Memory B cell (primary cell): ENCODE measurements at regions not wholly inside any gene's neighbourhood (a gene's known extent, or its start where the extent isn't known, plus 50 kb on each side); places are given as distances from the start of the nearest gene placed in this dataset.

Source experiments
- ATAC-seq: fragments of 150-1000 bp; cut with Tn5 transposase; 2 replicates; pipeline ENCODE4 v1.10.0; 2021; ENCODE audit warnings: low read depth, mild to moderate bottlenecking, moderate library complexity
- DNase-seq, 2 donors: peaks; one replicate each; pipeline ENCODE4 v3.0.0; 2022; ENCODE audit warnings: low spot score in 2 of 2
- H3K27ac Mint-ChIP-seq: one replicate; pipeline ENCODE4 v1.8.0; 2022; ENCODE audit warnings: mild to moderate bottlenecking, moderate library complexity, mixed read lengths
- H3K27me3 Mint-ChIP-seq: one replicate; pipeline ENCODE4 v1.8.0; 2022; ENCODE audit warnings: mixed read lengths
- H3K36me3 Mint-ChIP-seq: one replicate; pipeline ENCODE4 v1.8.0; 2022; ENCODE audit warnings: mild to moderate bottlenecking, mixed read lengths
- H3K4me1 Mint-ChIP-seq: one replicate; pipeline ENCODE4 v1.8.0; 2022; ENCODE audit warnings: mixed read lengths
- H3K4me3 Mint-ChIP-seq: one replicate; pipeline ENCODE4 v1.8.0; 2022; ENCODE audit warnings: mild to moderate bottlenecking, moderate library complexity, mixed read lengths
- H3K9me3 Mint-ChIP-seq: one replicate; pipeline ENCODE4 v1.8.0; 2022; ENCODE audit warnings: mixed read lengths

DNA sequence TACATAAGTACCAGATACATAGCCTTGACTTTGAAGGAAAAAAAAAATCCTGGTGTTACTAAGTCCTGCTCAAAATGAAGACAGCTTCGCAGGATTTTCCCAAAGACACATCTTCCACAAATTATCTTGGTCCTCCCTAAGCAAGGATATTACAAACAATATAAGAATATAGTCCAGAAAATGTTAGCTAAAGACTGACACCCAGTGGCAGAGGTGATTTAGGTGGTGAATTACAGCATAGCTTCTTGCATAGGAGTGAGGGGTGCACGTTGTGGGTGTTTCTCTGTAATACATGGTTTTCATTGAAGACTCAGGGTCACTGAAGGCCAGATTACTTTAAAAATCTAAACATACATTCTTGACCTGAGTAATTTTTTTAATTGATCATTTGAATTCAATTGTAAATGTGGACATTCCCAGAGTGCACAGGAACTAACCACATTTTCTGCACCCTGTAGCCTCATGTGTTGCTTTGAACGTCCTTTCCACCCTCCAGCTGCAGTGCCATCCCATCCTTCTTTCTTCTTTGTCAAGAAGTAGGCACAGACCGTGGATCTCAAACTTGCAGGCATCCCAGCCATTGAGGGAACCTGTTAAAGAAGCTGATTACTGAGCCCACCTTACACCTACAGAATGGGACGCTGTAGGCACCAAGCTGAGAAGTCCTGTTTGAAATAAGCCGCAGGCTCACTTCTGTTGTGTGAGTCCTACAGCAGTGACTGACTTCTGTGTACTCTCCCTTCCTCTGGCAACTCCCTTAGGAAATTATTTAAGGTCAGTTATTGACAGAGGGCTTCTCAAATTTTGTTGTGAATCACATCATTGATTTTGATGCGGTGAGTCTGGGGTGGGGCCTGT is 102.6 kb downstream of the PERP start:
- H3K9me3 Mint-ChIP-seq: no peaks in the 10 kb centered on the region
- H3K27ac Mint-ChIP-seq: no peak overlapping the region
- no peaks in the 10 kb centered on the region for H3K36me3 Mint-ChIP-seq
- ATAC-seq (peak; percentile 43), DNase-seq (peak in 1 of 2 donors; percentile 11)
- H3K27me3 Mint-ChIP-seq: peaks cover 2% of the 10 kb centered on the region
- H3K4me3 Mint-ChIP-seq: no peak overlapping the region
- no peaks in the 10 kb centered on the region for H3K4me1 Mint-ChIP-seq

DNA sequence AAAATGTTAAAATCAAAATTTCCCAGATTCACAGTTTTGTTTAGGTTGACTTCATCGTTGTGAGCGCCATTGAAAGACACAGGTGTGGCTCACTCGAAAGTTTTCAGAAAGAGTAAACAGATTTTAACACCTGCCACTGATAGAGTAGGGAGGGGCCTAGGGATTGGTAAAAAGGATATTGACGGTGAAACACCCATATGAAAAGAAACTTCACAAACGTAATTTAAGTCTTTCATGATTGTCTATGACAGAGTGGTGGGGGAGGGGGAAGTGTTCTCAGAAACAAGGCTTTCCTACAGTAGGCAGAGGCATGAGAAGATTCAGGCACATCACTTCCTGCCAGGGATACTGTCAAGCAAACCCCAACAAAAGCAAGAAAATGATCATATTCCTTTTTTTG is 101.4 kb downstream of the PERP start:
- Mint-ChIP-seq H3K9me3 (no peaks in the 10 kb centered on the region), H3K27ac (no peak overlapping the region), H3K36me3 (no peaks in the 10 kb centered on the region), H3K27me3 (peaks cover 2% of the 10 kb centered on the region), H3K4me1 (no peaks in the 10 kb centered on the region), H3K4me3 (no peak overlapping the region)
- ATAC-seq (no peak), DNase-seq (no peak)

DNA sequence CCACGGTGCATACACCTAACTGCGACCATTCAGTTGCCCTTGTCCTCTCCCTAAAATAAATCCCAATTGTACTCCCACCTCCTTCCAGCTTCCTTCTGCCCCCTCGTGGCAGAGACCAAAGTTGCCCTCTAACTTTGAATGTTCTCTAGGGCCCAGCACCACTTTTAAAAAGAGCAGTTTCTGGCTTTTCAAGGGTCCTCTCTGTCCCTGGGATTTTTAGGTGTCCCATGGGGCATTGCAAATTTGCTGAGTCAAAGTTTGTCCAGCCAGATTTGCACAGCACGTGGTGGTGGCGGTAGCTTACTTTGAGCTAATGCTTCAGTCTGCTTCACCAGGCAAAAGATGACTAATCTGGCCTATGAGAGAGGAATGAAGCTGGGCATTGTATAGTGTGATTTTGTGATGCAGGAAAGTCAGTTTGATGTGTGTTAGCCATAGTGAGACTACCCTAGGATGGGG is 100.2 kb downstream of the PERP start:
- Mint-ChIP-seq H3K4me3 (no peak overlapping the region), H3K27me3 (peaks cover 2% of the 10 kb centered on the region), H3K27ac (no peak overlapping the region), H3K9me3 (no peaks in the 10 kb centered on the region), H3K36me3 (no peaks in the 10 kb centered on the region), H3K4me1 (no peaks in the 10 kb centered on the region)
- no peak for ATAC-seq
- DNase-seq: no peak

DNA sequence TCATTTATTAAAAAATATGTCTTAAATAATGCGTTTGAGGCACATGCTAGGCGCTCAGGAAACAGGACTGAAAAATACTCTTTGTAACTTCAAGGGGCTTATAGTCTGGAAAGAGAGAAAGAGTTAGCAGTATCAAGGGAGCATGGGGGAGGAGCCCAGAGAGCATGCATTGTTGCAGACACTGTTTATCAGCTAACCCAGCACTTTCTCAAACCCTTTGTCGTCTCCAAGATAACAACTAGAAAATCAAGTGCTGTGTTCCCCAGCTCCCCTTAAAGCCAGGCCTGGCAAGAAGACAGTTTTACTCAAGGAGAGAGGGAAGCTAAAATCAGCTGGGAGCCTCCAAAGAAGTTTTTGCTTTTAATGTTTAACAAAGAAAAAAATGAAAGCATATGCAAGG is 98.4 kb downstream of the PERP start:
- no peak overlapping the region for H3K4me3 Mint-ChIP-seq
- no peak overlapping the region for H3K27ac Mint-ChIP-seq
- peaks cover 2% of the 10 kb centered on the region for H3K27me3 Mint-ChIP-seq
- no peaks in the 10 kb centered on the region for H3K4me1 Mint-ChIP-seq
- DNase-seq (no peak), ATAC-seq (no peak)
- no peaks in the 10 kb centered on the region for H3K36me3 Mint-ChIP-seq
- no peaks in the 10 kb centered on the region for H3K9me3 Mint-ChIP-seq

DNA sequence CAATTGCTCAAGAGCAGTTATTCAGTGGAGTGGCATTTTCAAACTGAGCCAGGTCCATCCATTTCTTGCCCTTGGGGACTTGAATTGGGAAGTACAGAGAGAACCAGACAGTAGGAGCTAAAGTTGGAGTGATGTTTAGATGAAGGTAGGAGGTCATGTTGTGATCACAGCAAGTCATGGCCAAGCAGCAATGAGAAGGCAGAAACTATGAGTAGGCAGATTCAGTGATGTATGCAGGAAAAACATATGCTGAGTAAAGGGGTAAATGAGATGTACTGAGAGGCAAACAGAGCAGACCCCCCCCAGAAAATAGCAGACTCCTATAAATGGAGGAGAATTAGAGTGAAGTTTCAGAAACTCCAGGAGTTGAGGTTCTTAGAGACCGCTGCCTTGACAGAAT is 95.8 kb downstream of the PERP start:
- Mint-ChIP-seq H3K4me3 (no peak overlapping the region), H3K9me3 (no peaks in the 10 kb centered on the region), H3K36me3 (no peaks in the 10 kb centered on the region), H3K27me3 (peaks cover 2% of the 10 kb centered on the region), H3K4me1 (no peaks in the 10 kb centered on the region), H3K27ac (no peak overlapping the region)
- ATAC-seq (no peak), DNase-seq (no peak)

DNA sequence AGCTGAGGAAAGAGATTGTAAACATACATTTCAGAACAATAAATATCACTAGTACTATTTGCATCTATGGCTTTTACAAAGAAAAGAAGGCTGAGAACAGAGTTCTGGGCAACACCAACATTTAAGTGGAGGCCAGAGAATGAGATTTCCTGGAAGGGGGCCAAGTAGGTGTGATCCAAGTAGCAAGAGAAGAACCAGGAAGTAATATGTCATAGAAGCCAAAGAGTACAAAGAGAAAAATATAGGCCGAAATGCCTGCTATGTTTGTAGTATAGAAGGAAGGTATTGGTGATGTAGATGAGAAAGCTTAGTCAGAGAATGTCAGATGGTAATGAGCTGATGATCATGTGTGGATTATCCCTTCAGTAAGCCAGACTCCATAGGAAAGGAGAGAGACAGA is 94.5 kb downstream of the PERP start:
- H3K36me3 Mint-ChIP-seq: no peaks in the 10 kb centered on the region
- DNase-seq (no peak), ATAC-seq (no peak)
- H3K4me3 Mint-ChIP-seq: no peak overlapping the region
- no peak overlapping the region for H3K27ac Mint-ChIP-seq
- no peaks in the 10 kb centered on the region for H3K9me3 Mint-ChIP-seq
- H3K27me3 Mint-ChIP-seq: peaks cover 6% of the 10 kb centered on the region
- H3K4me1 Mint-ChIP-seq: no peaks in the 10 kb centered on the region

DNA sequence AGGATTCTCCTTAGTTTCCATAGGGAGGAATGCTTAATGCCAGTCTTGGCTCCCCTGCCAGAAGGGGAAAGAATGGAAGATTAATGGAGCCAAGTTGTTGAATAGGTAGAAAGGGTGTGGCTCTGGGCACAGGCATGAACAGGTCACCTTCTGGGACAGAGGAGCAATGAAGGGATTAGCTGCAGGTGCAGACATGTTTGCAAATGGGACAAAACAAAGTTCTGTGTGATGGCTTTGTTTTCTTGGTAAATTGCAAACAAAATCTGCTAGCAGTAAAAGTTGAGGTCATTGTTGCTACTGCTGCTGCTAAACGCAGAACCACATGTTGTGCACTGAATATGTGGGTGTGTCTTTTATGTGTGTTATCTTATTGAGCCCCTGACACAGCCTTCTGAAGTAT is 93.3 kb downstream of the PERP start:
- Mint-ChIP-seq H3K9me3 (no peaks in the 10 kb centered on the region), H3K4me1 (no peaks in the 10 kb centered on the region), H3K4me3 (no peak overlapping the region), H3K27ac (no peak overlapping the region), H3K36me3 (no peaks in the 10 kb centered on the region), H3K27me3 (peaks cover 10% of the 10 kb centered on the region)
- no peak for ATAC-seq
- DNase-seq: no peak

DNA sequence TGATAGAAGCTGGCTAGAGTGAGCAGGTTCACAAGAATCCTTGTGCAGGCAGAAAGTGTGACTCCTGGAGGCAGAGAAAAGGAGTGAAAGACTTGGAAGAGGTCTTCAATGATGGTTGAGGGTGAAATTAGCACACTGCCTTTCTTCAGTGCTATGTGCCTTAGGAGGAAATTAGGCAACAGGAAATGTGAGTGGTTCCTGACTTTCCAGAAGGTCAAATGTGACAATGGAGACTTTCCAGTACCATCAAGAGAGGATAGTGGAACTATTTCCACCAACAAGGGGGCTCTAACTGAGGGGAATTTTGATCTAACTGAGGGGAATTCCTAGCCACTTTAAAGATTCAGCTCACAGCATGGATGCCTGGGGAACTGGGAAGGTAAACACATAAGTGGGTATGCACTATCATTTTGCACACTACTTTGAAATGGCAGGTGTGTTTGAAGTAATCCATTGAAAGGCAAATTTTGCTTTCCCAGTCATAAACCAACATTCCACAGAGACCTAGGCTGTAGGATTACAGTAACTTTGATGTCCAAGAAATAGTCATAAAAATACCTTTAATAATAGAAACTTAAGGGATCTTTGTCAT is 90.0 kb downstream of the PERP start:
- DNase-seq (no peak), ATAC-seq (no peak)
- no peak overlapping the region for H3K27ac Mint-ChIP-seq
- no peaks in the 10 kb centered on the region for H3K9me3 Mint-ChIP-seq
- H3K4me3 Mint-ChIP-seq: no peak overlapping the region
- peaks cover 10% of the 10 kb centered on the region for H3K27me3 Mint-ChIP-seq
- H3K4me1 Mint-ChIP-seq: no peaks in the 10 kb centered on the region
- peaks cover 2% of the 10 kb centered on the region for H3K36me3 Mint-ChIP-seq

DNA sequence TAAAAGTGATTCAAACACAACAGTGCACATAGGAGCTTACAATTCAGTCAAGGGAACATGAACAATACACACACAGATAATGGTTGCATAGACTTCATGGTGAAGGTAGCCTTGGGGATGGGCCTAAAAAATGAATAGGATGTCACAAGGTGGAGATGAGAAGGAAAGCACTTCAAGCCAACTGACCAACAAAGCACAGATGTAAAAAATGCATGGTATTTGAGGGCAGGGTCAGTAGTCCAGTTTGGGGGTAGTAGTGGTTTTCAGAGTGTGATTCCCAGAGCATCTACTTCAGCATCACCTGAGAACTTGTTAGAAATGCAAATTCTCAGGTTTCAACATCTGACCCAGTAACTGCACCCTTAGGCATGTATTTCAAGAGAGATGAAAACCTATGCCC is 88.9 kb downstream of the PERP start:
- no peaks in the 10 kb centered on the region for H3K9me3 Mint-ChIP-seq
- H3K4me1 Mint-ChIP-seq: no peaks in the 10 kb centered on the region
- peaks cover 10% of the 10 kb centered on the region for H3K27me3 Mint-ChIP-seq
- no peak for DNase-seq
- H3K36me3 Mint-ChIP-seq: peaks cover 2% of the 10 kb centered on the region
- ATAC-seq: no peak
- no peak overlapping the region for H3K4me3 Mint-ChIP-seq
- no peak overlapping the region for H3K27ac Mint-ChIP-seq

DNA sequence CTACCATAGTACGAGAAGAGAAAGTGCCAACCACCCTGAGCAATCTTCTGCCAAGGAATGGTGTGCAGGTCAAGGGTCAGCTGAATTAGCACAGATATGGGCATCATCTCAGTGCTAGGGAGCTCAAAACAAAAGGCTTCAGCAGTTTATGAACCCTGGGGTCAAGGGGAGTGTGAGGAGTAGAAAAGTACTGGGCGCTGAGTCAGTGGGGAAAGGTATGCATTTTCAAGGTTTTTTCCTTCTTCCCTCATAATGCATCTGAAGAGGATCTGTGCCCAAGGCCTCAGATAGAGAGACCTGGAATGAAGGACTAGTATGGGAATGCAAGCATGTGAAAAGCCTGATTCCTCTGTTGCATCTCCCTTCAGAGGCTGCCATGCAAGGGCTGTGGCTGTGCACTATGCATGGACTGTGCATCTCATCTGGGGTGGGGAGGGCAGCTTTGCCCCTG is 81.7 kb downstream of the PERP start:
- ATAC-seq (no peak), DNase-seq (no peak)
- H3K27me3 Mint-ChIP-seq: peaks cover 7% of the 10 kb centered on the region
- no peaks in the 10 kb centered on the region for H3K36me3 Mint-ChIP-seq
- no peak overlapping the region for H3K4me3 Mint-ChIP-seq
- H3K9me3 Mint-ChIP-seq: no peaks in the 10 kb centered on the region
- no peaks in the 10 kb centered on the region for H3K4me1 Mint-ChIP-seq
- H3K27ac Mint-ChIP-seq: no peak overlapping the region

DNA sequence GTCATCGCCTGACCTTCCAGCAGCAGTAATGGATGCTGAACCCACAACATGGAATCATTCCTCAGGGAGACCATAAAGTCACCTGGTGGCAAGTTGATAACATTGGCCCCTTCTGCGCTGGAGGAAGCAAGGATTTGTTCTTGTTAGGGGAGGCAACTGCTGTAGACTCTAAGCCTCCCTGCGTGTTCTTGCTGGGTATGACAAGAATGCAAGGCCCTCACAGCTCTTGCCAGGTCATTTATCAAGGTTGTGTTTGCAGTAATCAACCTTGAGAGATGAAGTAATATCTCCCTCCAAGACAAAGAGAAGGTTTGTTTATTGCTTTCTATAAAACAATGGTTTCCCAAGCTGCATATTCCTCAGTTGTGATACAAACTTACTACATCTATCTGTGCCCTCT is 80.9 kb downstream of the PERP start:
- no peak overlapping the region for H3K4me3 Mint-ChIP-seq
- no peaks in the 10 kb centered on the region for H3K36me3 Mint-ChIP-seq
- H3K9me3 Mint-ChIP-seq: no peaks in the 10 kb centered on the region
- peaks cover 7% of the 10 kb centered on the region for H3K27me3 Mint-ChIP-seq
- DNase-seq: no peak
- ATAC-seq: no peak
- no peaks in the 10 kb centered on the region for H3K4me1 Mint-ChIP-seq
- no peak overlapping the region for H3K27ac Mint-ChIP-seq

DNA sequence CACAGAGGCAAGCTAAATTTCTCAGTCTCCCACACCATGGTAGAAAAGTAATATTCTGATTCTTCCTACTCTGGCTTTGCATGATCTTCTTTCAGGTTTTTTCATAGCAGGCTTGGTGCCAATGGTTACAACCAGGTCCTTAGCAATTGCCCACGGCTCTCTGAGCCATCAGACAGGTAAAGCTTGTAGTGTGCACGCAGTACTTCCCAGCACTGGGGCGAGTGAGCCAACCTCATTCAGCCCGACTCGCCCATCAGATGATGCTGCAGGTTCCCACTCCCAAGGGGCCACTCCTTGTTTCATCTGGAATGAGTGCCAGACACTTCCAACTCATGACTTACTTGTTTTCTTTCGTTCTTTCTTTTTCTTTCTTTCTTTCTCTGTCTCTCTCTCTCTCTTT is 78.3 kb downstream of the PERP start:
- Mint-ChIP-seq H3K4me3 (no peak overlapping the region), H3K9me3 (no peaks in the 10 kb centered on the region), H3K4me1 (peaks cover 3% of the 10 kb centered on the region), H3K36me3 (no peaks in the 10 kb centered on the region), H3K27me3 (peaks cover 10% of the 10 kb centered on the region), H3K27ac (no peak overlapping the region)
- no peak for ATAC-seq
- no peak for DNase-seq

DNA sequence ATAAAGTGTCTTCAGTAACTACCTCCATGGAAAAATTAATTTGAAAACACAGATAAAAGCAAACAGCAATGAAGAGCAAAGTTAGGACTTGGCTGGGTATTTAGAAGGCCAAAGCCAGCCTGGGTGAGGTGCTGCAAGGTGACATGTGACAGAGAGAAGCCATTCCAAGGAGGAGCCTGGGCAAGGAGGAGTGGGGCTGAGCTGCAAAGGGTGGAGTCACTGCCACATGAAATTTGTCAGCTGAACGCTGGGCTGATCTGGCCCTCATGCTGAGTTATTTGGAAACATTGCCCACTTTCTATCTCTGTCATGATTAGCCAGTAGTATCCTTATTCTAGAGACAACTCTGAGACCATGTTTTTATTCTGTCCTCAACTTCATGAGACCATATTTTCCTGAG is 76.3 kb downstream of the PERP start:
- DNase-seq: no peak
- H3K4me1 Mint-ChIP-seq: peaks cover 3% of the 10 kb centered on the region
- no peak overlapping the region for H3K27ac Mint-ChIP-seq
- no peak overlapping the region for H3K4me3 Mint-ChIP-seq
- peaks cover 15% of the 10 kb centered on the region for H3K27me3 Mint-ChIP-seq
- no peaks in the 10 kb centered on the region for H3K9me3 Mint-ChIP-seq
- no peak for ATAC-seq
- no peaks in the 10 kb centered on the region for H3K36me3 Mint-ChIP-seq

DNA sequence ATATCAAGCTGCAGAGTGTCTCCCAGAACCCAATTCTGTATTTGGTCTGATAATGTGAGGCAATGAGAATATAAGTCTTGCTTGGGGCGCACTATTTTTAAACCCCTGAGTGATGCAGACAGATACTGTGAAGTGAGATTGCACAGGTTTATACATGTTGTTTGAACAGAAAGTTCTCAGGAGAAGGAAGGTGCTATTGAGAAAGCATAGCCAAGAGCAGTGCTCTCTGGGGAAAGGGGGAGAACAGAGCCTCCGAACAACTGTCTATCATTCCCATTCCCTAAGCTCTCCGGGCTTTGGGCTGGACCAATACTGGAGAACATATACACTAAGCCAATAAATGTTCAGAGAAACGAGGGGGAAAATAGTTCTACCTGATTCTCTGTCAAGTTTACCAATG is 75.8 kb downstream of the PERP start:
- H3K36me3 Mint-ChIP-seq: no peaks in the 10 kb centered on the region

DNA sequence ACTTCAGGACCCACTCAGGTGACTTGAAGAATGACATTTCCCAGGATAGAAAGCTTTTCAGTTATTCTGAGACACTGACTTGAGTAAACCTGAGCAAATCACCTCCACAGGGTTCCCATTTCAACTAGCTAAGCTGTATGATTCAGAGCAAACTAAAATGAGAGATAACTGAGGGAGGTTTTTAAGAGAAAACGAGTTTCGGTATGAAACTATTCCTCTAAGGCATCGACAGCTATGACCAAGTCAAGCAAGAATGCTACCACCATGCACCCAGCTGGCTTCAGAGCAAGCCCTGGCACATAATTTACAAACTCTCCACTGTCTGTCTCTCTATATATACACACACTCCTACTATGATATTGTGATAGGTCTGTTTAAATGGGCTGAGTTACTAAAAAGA is 75.4 kb downstream of the PERP start:
- H3K4me1 Mint-ChIP-seq: peaks cover 3% of the 10 kb centered on the region
- ATAC-seq: no peak

More for the DNA sequence above, 75.8 kb downstream of the PERP start:
- ATAC-seq (no peak), DNase-seq (no peak)
- Mint-ChIP-seq H3K27me3 (peaks cover 15% of the 10 kb centered on the region), H3K4me1 (peaks cover 3% of the 10 kb centered on the region), H3K4me3 (no peak overlapping the region), H3K27ac (no peak overlapping the region), H3K9me3 (no peaks in the 10 kb centered on the region)

More for the DNA sequence above, 75.4 kb downstream of the PERP start:
- H3K9me3 Mint-ChIP-seq: no peaks in the 10 kb centered on the region
- H3K27ac Mint-ChIP-seq: no peak overlapping the region
- H3K36me3 Mint-ChIP-seq: no peaks in the 10 kb centered on the region
- H3K27me3 Mint-ChIP-seq: peaks cover 15% of the 10 kb centered on the region
- H3K4me3 Mint-ChIP-seq: no peak overlapping the region
- DNase-seq: no peak
